Mammary epithelial cell (primary cell): ENCODE measurements at regions not wholly inside any gene's neighbourhood (a gene's known extent, or its start where the extent isn't known, plus 50 kb on each side); places are given as distances from the start of the nearest gene placed in this dataset.

Experiments
- EZH2 ChIP-seq: IDR thresholded peaks from 2 replicates; pipeline ENCODE4 v1.6.1; 2012; ENCODE audit warnings: low read length, inconsistent platforms, borderline replicate concordance
- TF ChIP-seq, protein P1 (sequence below), 2 donors: IDR thresholded peaks in 1 of 2; conservative IDR thresholded peaks in 1 of 2; 2 replicates each; pipeline ENCODE4 v1.5.1; 2011 to 2012; ENCODE audit warnings: inconsistent platforms in 2 of 2, low read length in 2 of 2, mild to moderate bottlenecking in 2 of 2, control low read depth in 1 of 2, low read depth in 1 of 2; ENCODE audit not compliant: insufficient read depth in 1 of 2; ENCODE audit errors: extremely low read depth in 1 of 2

DNA sequence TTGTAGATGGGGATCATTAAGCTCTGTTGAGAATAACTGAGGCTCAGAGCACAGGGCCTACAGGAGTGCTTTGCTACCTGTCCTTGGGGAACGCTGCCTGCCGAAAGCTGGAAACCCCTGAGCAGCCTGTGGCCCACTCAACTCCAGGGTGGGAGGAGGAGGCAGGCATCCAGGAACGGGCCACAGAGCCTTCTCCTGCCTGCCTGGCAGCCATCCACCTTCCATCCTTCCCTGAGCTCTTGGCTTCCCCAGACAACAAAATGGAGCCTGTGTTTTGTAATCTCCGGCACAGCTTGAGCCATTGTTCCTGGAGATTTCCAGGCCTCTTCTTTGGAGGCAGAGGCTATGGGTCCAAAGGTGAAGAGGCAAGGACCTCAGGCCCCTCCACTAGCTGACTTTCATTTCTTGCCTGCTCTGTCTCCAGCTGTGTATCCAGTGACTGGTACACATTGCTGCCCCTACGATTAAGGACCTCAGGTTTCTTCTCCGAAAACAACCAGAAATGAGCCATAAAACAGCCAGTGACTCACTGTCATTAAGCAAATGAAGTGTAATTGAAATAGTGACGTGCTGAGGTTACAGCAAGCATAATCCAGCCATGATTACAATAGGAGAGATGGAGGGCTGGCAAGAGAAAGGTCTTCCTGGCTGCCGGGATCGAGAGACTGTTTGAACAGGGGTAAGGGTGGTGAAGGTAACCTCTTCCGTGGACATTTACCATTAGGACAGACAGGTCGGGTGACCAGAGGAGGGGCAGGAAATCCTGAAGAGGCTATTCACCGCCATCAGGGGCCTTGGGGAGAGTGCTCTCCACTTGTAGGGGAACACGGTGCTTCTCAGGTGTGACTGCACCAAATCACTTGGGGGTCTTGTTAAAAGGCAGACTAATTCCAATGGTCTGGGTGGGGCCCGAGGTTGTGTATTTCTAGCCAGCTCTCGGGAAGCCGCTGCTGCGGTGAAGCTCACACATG is 56.3 kb upstream of the KCNA5 start:
- TF ChIP-seq, protein P1, sequence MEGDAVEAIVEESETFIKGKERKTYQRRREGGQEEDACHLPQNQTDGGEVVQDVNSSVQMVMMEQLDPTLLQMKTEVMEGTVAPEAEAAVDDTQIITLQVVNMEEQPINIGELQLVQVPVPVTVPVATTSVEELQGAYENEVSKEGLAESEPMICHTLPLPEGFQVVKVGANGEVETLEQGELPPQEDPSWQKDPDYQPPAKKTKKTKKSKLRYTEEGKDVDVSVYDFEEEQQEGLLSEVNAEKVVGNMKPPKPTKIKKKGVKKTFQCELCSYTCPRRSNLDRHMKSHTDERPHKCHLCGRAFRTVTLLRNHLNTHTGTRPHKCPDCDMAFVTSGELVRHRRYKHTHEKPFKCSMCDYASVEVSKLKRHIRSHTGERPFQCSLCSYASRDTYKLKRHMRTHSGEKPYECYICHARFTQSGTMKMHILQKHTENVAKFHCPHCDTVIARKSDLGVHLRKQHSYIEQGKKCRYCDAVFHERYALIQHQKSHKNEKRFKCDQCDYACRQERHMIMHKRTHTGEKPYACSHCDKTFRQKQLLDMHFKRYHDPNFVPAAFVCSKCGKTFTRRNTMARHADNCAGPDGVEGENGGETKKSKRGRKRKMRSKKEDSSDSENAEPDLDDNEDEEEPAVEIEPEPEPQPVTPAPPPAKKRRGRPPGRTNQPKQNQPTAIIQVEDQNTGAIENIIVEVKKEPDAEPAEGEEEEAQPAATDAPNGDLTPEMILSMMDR (conservative IDR thresholded peaks at IDR 0.05 in 1 of 2, IDR thresholded peaks at IDR 0.05 in 1 of 2; ENCODE audit: extremely low read depth in 1 of 2, insufficient read depth in 1 of 2, low read depth in 1 of 2, low read length in 2 of 2): no peak
- TF ChIP-seq EZH2: no peak
